GM03348 (cell line): ENCODE measurements at regions not wholly inside any gene's neighbourhood (a gene's known extent, or its start where the extent isn't known, plus 50 kb on each side); places are given as distances from the start of the nearest gene placed in this dataset.
"Not testable (repeated sequence)": the region's sequence is repeated elsewhere in the genome, so short reads cannot be mapped to it uniquely, and the experiment has no call there.

Source experiments
- DNase-seq: peaks from one replicate; pipeline ENCODE4 v3.0.0; 2012; ENCODE audit warnings: low spot score

- DNase-seq = no peak
These were observed 131.2 kb upstream of the PAK3 start for GRCh38 chrX:110964786-110965185.

- no peak for DNase-seq
These were observed 133.5 kb upstream of the PAK3 start for GRCh38 chrX:110962451-110962850.

GRCh38 chrX:110955706-110956105 is 140.3 kb upstream of the PAK3 start:
- no peak for DNase-seq

GRCh38 chrX:110954428-110955100 is 141.4 kb upstream of the PAK3 start:
- DNase-seq = no peak

GRCh38 chrX:110951472-110952269 is 144.3 kb upstream of the PAK3 start:
- DNase-seq = no peak

- DNase-seq = peak; percentile 3
These were observed 149.4 kb upstream of the CHRDL1 start for GRCh38 chrX:110944751-110945675.

GRCh38 chrX:110944311-110944750 is 148.7 kb upstream of the CHRDL1 start:
- peak; percentile 6 for DNase-seq

GRCh38 chrX:110941906-110942305 is 146.3 kb upstream of the CHRDL1 start:
- DNase-seq = no peak

GRCh38 chrX:110938977-110939732 is 143.5 kb upstream of the CHRDL1 start:
- DNase-seq = no peak

- DNase-seq = no peak
These were observed 129.3 kb upstream of the CHRDL1 start for GRCh38 chrX:110924871-110925270.

- DNase-seq = no peak
These were observed 125.4 kb upstream of the CHRDL1 start for GRCh38 chrX:110920991-110921390.

GRCh38 chrX:110915570-110915969 is 120.0 kb upstream of the CHRDL1 start:
- DNase-seq = no peak

GRCh38 chrX:110915111-110915510 is 119.5 kb upstream of the CHRDL1 start:
- DNase-seq = peak; percentile 63

- peak; percentile 5 for DNase-seq
These were observed 118.7 kb upstream of the CHRDL1 start for GRCh38 chrX:110914281-110914680.

- not testable (repeated sequence) for DNase-seq
These were observed 109.1 kb upstream of the CHRDL1 start for GRCh38 chrX:110904747-110905146.

- DNase-seq = no peak
These were observed 86.4 kb upstream of the CHRDL1 start for GRCh38 chrX:110881971-110882370.

- DNase-seq = no peak
These were observed 81.7 kb upstream of the CHRDL1 start for GRCh38 chrX:110877326-110877725.

GRCh38 chrX:110871839-110872238 is 76.2 kb upstream of the CHRDL1 start:
- DNase-seq = no peak

GRCh38 chrX:110866421-110866820 is 70.8 kb upstream of the CHRDL1 start:
- DNase-seq = no peak

GRCh38 chrX:110863883-110864282 is 68.3 kb upstream of the CHRDL1 start:
- DNase-seq = no peak

GRCh38 chrX:110858565-110858964 is 62.9 kb upstream of the CHRDL1 start:
- DNase-seq = no peak

- peak; percentile 49 for DNase-seq
These were observed 58.0 kb upstream of the CHRDL1 start for GRCh38 chrX:110853610-110854009.
